ENCODE measurements at regions not wholly inside any gene's neighbourhood (a gene's known extent, or its start where the extent isn't known, plus 50 kb on each side); places are given as distances from the start of the nearest gene placed in this dataset.
"Not testable (repeated sequence)": the region's sequence is repeated elsewhere in the genome, so short reads cannot be mapped to it uniquely, and the experiment has no call there.

- TF ChIP-seq CTCF (IDR thresholded peaks at IDR 0.05), result no peak
- TF ChIP-seq POLR2AphosphoS5 (IDR thresholded peaks at IDR 0.05), result no peak
- TF ChIP-seq POLR2A (IDR thresholded peaks at IDR 0.05), result no peak
- TF ChIP-seq EP300 (IDR thresholded peaks at IDR 0.05), result no peak
- Histone ChIP-seq H3K36me3 (no peaks in the 10 kb centered on the region), H3K9me3 (peaks cover 0 to 5% (median 2%) of the 10 kb centered on the region in 4 donors), H3K27me3 (no peaks in the 10 kb centered on the region), H3K4me1 (no peaks in the 10 kb centered on the region), H3K4me3 (no peak overlapping the region), H3K27ac (no peak overlapping the region)
- no peak for DNase-seq
- intact Hi-C loops (cut with DNase I; ENCODE audit: low total_unique reads), result no loop called here
- 90 to 98% (median 94%) methylated on average over 4 of the region's 4 CpGs for WGBS, 5 donors
Observed at GRCh38 chr12:128040971-128041370, 226.0 kb upstream of the TMEM132C start.

GRCh38 chr12:128042283-128042682 lies 224.7 kb upstream of the TMEM132C start:
- H3K36me3 ChIP-seq; H3K27me3 ChIP-seq; DNase-seq; H3K4me3 ChIP-seq; H3K4me1 ChIP-seq; H3K27ac ChIP-seq; intact Hi-C loops (cut with DNase I; ENCODE audit: low total_unique reads); H3K9me3 ChIP-seq: not testable (repeated sequence)
- 89 to 93% (median 92%) methylated on average over 3 to 10 of the region's 10 CpGs for WGBS, 5 donors

GRCh38 chr12:128042825-128043224 lies 224.1 kb upstream of the TMEM132C start:
- no peak overlapping the region for H3K4me3 ChIP-seq
- H3K27ac ChIP-seq, result no peak overlapping the region
- no peak for TF ChIP-seq POLR2A (IDR thresholded peaks at IDR 0.05)
- TF ChIP-seq POLR2AphosphoS5 (IDR thresholded peaks at IDR 0.05), result no peak
- TF ChIP-seq EP300 (IDR thresholded peaks at IDR 0.05), result no peak
- TF ChIP-seq CTCF (IDR thresholded peaks at IDR 0.05), result no peak
- no peaks in the 10 kb centered on the region for H3K36me3 ChIP-seq
- no peaks in the 10 kb centered on the region for H3K4me1 ChIP-seq
- WGBS, 5 donors, result 76 to 88% (median 81%) methylated on average over 3 of the region's 3 CpGs
- H3K9me3 ChIP-seq, result peaks cover 0 to 5% (median 2%) of the 10 kb centered on the region in 4 donors
- H3K27me3 ChIP-seq, result no peaks in the 10 kb centered on the region
- DNase-seq, result no peak
- intact Hi-C loops (cut with DNase I; ENCODE audit: low total_unique reads), result no loop called here

- Histone ChIP-seq H3K4me1 (no peaks in the 10 kb centered on the region), H3K36me3 (no peaks in the 10 kb centered on the region), H3K27ac (no peak overlapping the region), H3K4me3 (no peak overlapping the region), H3K27me3 (no peaks in the 10 kb centered on the region), H3K9me3 (peaks cover 0 to 5% (median 2%) of the 10 kb centered on the region in 4 donors)
- no peak for DNase-seq
- intact Hi-C loops (cut with DNase I; ENCODE audit: low total_unique reads), result no loop called here
- TF ChIP-seq EP300 (IDR thresholded peaks at IDR 0.05) (no peak), POLR2AphosphoS5 (IDR thresholded peaks at IDR 0.05) (no peak), CTCF (IDR thresholded peaks at IDR 0.05) (no peak), POLR2A (IDR thresholded peaks at IDR 0.05) (no peak)
- 75 to 93% (median 91%) methylated on average over 7 of the region's 7 CpGs for WGBS, 5 donors
Observed at GRCh38 chr12:128043317-128043716, 223.7 kb upstream of the TMEM132C start.

GRCh38 chr12:128047266-128048060 lies 219.5 kb upstream of the TMEM132C start:
- intact Hi-C loops (cut with DNase I; ENCODE audit: low total_unique reads), result no loop called here
- Histone ChIP-seq H3K4me1 (no peaks in the 10 kb centered on the region), H3K27ac (no peak overlapping the region), H3K9me3 (no peaks in the 10 kb centered on the region), H3K4me3 (no peak overlapping the region), H3K27me3 (no peaks in the 10 kb centered on the region), H3K36me3 (no peaks in the 10 kb centered on the region)
- TF ChIP-seq EP300 (IDR thresholded peaks at IDR 0.05), result no peak
- no peak for TF ChIP-seq POLR2AphosphoS5 (IDR thresholded peaks at IDR 0.05)
- no peak for TF ChIP-seq CTCF (IDR thresholded peaks at IDR 0.05)
- TF ChIP-seq POLR2A (IDR thresholded peaks at IDR 0.05), result no peak
- WGBS, 5 donors, result 67 to 76% (median 71%) methylated on average over 3 of the region's 3 CpGs
- DNase-seq, result no peak

All from stomach (tissue), 8 donors.